ENCODE measurements at regions not wholly inside any gene's neighbourhood (a gene's known extent, or its start where the extent isn't known, plus 50 kb on each side); places are given as distances from the start of the nearest gene placed in this dataset.
"Not testable (repeated sequence)": the region's sequence is repeated elsewhere in the genome, so short reads cannot be mapped to it uniquely, and the experiment has no call there.

DNA sequence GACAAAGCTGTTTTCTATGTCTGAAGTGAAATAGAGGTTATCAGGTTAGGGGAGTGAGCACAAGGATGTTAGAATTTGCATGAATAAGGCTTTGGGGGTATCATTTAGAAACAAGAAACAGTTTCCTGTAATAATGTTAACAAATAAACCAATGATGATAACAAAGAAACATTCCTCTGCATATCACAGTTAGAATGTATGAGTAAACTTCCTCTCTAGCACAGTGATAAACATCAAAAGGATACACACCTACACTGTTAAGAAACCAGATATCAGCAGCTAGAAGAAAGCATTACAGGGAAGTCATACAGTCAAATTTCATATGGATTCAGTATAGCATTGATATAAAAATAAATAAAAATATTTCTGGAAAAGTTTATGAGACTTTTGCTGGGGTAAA is 340.0 kb upstream of the MAGEB16 start:
- intact Hi-C loops (cut with micrococcal nuclease; ENCODE audit: unreplicated experiment) (no loop called here), in situ Hi-C loops (cut with HindIII; ENCODE audit: low pct_unique_long_range_greater_than_20kb, low sequenced_read_pairs) (no loop called here)
- DNase-seq (ENCODE audit: low read depth, low spot score) (no peak), ATAC-seq (no peak)
- BruUV-seq (replicated peaks): no TSS peak
- TF ChIP-seq, protein P1, sequence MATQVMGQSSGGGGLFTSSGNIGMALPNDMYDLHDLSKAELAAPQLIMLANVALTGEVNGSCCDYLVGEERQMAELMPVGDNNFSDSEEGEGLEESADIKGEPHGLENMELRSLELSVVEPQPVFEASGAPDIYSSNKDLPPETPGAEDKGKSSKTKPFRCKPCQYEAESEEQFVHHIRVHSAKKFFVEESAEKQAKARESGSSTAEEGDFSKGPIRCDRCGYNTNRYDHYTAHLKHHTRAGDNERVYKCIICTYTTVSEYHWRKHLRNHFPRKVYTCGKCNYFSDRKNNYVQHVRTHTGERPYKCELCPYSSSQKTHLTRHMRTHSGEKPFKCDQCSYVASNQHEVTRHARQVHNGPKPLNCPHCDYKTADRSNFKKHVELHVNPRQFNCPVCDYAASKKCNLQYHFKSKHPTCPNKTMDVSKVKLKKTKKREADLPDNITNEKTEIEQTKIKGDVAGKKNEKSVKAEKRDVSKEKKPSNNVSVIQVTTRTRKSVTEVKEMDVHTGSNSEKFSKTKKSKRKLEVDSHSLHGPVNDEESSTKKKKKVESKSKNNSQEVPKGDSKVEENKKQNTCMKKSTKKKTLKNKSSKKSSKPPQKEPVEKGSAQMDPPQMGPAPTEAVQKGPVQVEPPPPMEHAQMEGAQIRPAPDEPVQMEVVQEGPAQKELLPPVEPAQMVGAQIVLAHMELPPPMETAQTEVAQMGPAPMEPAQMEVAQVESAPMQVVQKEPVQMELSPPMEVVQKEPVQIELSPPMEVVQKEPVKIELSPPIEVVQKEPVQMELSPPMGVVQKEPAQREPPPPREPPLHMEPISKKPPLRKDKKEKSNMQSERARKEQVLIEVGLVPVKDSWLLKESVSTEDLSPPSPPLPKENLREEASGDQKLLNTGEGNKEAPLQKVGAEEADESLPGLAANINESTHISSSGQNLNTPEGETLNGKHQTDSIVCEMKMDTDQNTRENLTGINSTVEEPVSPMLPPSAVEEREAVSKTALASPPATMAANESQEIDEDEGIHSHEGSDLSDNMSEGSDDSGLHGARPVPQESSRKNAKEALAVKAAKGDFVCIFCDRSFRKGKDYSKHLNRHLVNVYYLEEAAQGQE (IDR thresholded peaks at IDR 0.05; ENCODE audit: insufficient read depth in 1 of 2, low read depth in 2 of 2, low read length in 1 of 2): no peak
- TF ChIP-seq, protein P2, sequence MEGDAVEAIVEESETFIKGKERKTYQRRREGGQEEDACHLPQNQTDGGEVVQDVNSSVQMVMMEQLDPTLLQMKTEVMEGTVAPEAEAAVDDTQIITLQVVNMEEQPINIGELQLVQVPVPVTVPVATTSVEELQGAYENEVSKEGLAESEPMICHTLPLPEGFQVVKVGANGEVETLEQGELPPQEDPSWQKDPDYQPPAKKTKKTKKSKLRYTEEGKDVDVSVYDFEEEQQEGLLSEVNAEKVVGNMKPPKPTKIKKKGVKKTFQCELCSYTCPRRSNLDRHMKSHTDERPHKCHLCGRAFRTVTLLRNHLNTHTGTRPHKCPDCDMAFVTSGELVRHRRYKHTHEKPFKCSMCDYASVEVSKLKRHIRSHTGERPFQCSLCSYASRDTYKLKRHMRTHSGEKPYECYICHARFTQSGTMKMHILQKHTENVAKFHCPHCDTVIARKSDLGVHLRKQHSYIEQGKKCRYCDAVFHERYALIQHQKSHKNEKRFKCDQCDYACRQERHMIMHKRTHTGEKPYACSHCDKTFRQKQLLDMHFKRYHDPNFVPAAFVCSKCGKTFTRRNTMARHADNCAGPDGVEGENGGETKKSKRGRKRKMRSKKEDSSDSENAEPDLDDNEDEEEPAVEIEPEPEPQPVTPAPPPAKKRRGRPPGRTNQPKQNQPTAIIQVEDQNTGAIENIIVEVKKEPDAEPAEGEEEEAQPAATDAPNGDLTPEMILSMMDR (IDR thresholded peaks at IDR 0.05): no peak
- TF ChIP-seq POLR2AphosphoS5 (IDR thresholded peaks at IDR 0.05; ENCODE audit: low read depth, low read length): no peak
- no peak for TF ChIP-seq TCF7L2 (IDR thresholded peaks at IDR 0.05; ENCODE audit: low read depth, low read length)
- Histone ChIP-seq H3K4me3 (ENCODE audit: low read depth in 2 of 2, low read length in 2 of 2) (no peak overlapping the region), H3K4me1 (ENCODE audit: control insufficient read depth, insufficient read depth, low read length) (no peaks in the 10 kb centered on the region), H3K9me3 (ENCODE audit: control insufficient read depth, insufficient read depth, low read depth, low read length) (no peaks in the 10 kb centered on the region), H3K36me3 (ENCODE audit: control insufficient read depth, insufficient read depth, low read length) (no peaks in the 10 kb centered on the region), H3K27me3 (ENCODE audit: control insufficient read depth, insufficient read depth, low read length) (no peaks in the 10 kb centered on the region), H3K27ac (ENCODE audit: low read length) (no peak overlapping the region)
- POLR2A ChIA-PET: no interaction called here
- CTCF ChIA-PET: no interaction called here

DNA sequence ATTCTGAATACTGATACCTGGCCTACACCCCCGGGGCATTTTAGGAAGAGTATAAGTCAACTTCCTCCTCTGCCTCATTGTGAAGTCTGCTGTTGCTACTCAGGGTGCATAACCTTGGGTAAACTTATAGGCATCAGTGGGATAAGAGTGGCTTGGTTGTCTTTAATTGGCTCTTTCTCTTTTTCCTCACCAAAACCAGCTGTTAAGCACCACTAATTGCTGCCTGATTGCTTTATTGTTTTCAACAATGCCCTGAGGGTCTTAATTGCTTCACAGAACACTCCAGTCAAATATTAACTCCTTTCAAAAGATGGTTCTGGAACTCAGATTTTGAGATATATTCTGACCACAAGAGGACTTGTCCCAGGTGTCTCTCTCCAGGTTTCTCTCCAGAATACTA is 337.0 kb upstream of the MAGEB16 start:
- Histone ChIP-seq H3K4me1 (ENCODE audit: control insufficient read depth, insufficient read depth, low read length) (no peaks in the 10 kb centered on the region), H3K36me3 (ENCODE audit: control insufficient read depth, insufficient read depth, low read length) (no peaks in the 10 kb centered on the region), H3K4me3 (ENCODE audit: low read depth in 2 of 2, low read length in 2 of 2) (no peak overlapping the region), H3K9me3 (ENCODE audit: control insufficient read depth, insufficient read depth, low read depth, low read length) (no peaks in the 10 kb centered on the region), H3K27ac (ENCODE audit: low read length) (no peak overlapping the region), H3K27me3 (ENCODE audit: control insufficient read depth, insufficient read depth, low read length) (no peaks in the 10 kb centered on the region)
- TF ChIP-seq, protein P2 (IDR thresholded peaks at IDR 0.05): no peak
- TF ChIP-seq, protein P1 (IDR thresholded peaks at IDR 0.05; ENCODE audit: insufficient read depth in 1 of 2, low read depth in 2 of 2, low read length in 1 of 2): no peak
- TF ChIP-seq TCF7L2 (IDR thresholded peaks at IDR 0.05; ENCODE audit: low read depth, low read length): no peak
- no peak for TF ChIP-seq SIN3A (IDR thresholded peaks at IDR 0.05; ENCODE audit: borderline replicate concordance, insufficient read depth, low read depth, low read length)
- CTCF ChIA-PET: no interaction called here
- in situ Hi-C loops (cut with HindIII; ENCODE audit: low pct_unique_long_range_greater_than_20kb, low sequenced_read_pairs) (no loop called here), intact Hi-C loops (cut with micrococcal nuclease; ENCODE audit: unreplicated experiment) (no loop called here)
- no TSS peak for BruUV-seq (replicated peaks)
- ATAC-seq (no peak), DNase-seq (ENCODE audit: low read depth, low spot score) (no peak)
- POLR2A ChIA-PET: no interaction called here

DNA sequence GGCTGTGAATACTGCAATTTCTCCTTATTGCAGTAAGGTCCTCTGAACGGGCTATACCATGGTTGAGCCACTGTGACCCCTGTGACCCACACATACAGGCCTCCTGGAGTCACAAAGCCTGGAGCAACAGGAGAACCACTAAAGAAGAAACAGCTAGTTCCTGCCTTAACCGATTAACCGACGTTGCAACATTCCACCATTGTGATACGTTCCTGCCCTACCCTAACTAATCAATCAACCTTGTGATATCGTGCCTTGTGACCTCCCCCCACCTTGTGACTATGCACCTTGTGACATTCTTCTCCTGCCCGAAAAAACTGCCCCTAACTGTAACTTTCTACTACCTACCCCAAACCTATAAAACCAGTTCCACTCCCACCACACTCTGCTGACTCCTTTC is 301.5 kb upstream of the MAGEB16 start:
- H3K9me3 ChIP-seq (ENCODE audit: control insufficient read depth, insufficient read depth, low read depth, low read length); CTCF ChIA-PET; intact Hi-C loops (cut with micrococcal nuclease; ENCODE audit: unreplicated experiment); in situ Hi-C loops (cut with HindIII; ENCODE audit: low pct_unique_long_range_greater_than_20kb, low sequenced_read_pairs); H3K4me1 ChIP-seq (ENCODE audit: control insufficient read depth, insufficient read depth, low read length); H3K27ac ChIP-seq (ENCODE audit: low read length); H3K36me3 ChIP-seq (ENCODE audit: control insufficient read depth, insufficient read depth, low read length); ATAC-seq; BruUV-seq (replicated peaks); POLR2A ChIA-PET; DNase-seq (ENCODE audit: low read depth, low spot score); H3K27me3 ChIP-seq (ENCODE audit: control insufficient read depth, insufficient read depth, low read length); H3K4me3 ChIP-seq (ENCODE audit: low read depth in 2 of 2, low read length in 2 of 2): not testable (repeated sequence)

DNA sequence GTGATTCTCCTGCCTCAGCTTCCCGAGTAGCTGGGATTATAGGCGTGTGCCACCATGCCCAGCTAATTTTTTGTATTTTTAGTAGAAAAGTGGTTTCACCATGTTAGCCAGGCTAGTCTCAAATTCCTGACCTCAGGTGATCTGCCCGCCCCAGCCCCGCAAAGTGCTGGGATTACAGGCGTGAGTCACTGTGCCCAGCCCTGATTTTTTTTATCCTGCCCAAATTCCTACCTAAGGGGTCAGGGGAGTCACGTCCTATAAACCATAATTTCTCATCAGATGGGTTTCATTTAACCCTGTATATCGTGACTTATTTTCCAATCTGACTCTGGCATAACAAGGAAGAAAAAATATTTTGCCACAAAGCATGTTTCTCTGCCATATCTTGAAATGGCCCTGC is 300.7 kb upstream of the MAGEB16 start:
- H3K27ac ChIP-seq (ENCODE audit: low read length); intact Hi-C loops (cut with micrococcal nuclease; ENCODE audit: unreplicated experiment); H3K9me3 ChIP-seq (ENCODE audit: control insufficient read depth, insufficient read depth, low read depth, low read length); CTCF ChIA-PET; H3K27me3 ChIP-seq (ENCODE audit: control insufficient read depth, insufficient read depth, low read length); DNase-seq (ENCODE audit: low read depth, low spot score); H3K4me3 ChIP-seq (ENCODE audit: low read depth in 2 of 2, low read length in 2 of 2); ATAC-seq; POLR2A ChIA-PET; BruUV-seq (replicated peaks); H3K36me3 ChIP-seq (ENCODE audit: control insufficient read depth, insufficient read depth, low read length); in situ Hi-C loops (cut with HindIII; ENCODE audit: low pct_unique_long_range_greater_than_20kb, low sequenced_read_pairs); H3K4me1 ChIP-seq (ENCODE audit: control insufficient read depth, insufficient read depth, low read length): not testable (repeated sequence)

All from Panc1 (cell line).